Lower lobe of right lung (tissue), 2 donors: ENCODE measurements at regions not wholly inside any gene's neighbourhood (a gene's known extent, or its start where the extent isn't known, plus 50 kb on each side); places are given as distances from the start of the nearest gene placed in this dataset.
"Not testable (repeated sequence)": the region's sequence is repeated elsewhere in the genome, so short reads cannot be mapped to it uniquely, and the experiment has no call there.

Experiments used
- ATAC-seq, 2 donors: fragments of 200-7000 bp; cut with Tn5 transposase; one replicate each; pipeline ENCODE4 v1.9.1; 2020 to 2022; ENCODE audit warnings: mild to moderate bottlenecking in 2 of 2, moderate library complexity in 2 of 2
- DNase-seq: peaks from one replicate; pipeline ENCODE4 v3.0.0-alpha.2; 2020
- H3K27ac ChIP-seq: fragments of 200-600 bp; one replicate; pipeline ENCODE4 v1.8.0; 2022
- H3K27me3 ChIP-seq: fragments of 200-600 bp; one replicate; pipeline ENCODE4 v1.8.0; 2022; ENCODE audit warnings: low read depth
- H3K36me3 ChIP-seq: fragments of 200-600 bp; one replicate; pipeline ENCODE4 v1.8.0; 2022; ENCODE audit warnings: mild to moderate bottlenecking
- H3K4me1 ChIP-seq: fragments of 200-600 bp; one replicate; pipeline ENCODE4 v1.8.0; 2022
- H3K4me3 ChIP-seq: fragments of 200-600 bp; one replicate; pipeline ENCODE4 v1.8.0; 2022; ENCODE audit warnings: mild to moderate bottlenecking
- H3K9me3 ChIP-seq: fragments of 200-600 bp; one replicate; pipeline ENCODE4 v1.8.0; 2022
- CTCF ChIP-seq: fragments of 200-600 bp; IDR thresholded peaks from one replicate; pipeline ENCODE4 v1.8.0; 2022; ENCODE audit warnings: antibody characterized with exemption, mild to moderate bottlenecking
- intact Hi-C: fragments of 100-400 bp; cut with DNase I; formaldehyde crosslinking; loops from one replicate; pipeline ENCODE4 v1.11.0; 2022
- donor health status: DM: no; HTN: yes; CAD: no; lungs with severe emphysema.

- no peak for TF ChIP-seq CTCF
- Histone ChIP-seq H3K4me1 (no peaks in the 10 kb centered on the region), H3K9me3 (peaks cover 98% of the 10 kb centered on the region), H3K27me3 (no peaks in the 10 kb centered on the region), H3K4me3 (no peak overlapping the region), H3K36me3 (peaks cover 57% of the 10 kb centered on the region), H3K27ac (no peak overlapping the region)
- intact Hi-C loops, result no loop called here
- DNase-seq (no peak), ATAC-seq (no peak)
Observed at GRCh38 chr15:25095179-25095578, 140.4 kb downstream of the SNRPN start.

GRCh38 chr15:25099966-25100365 is 145.2 kb downstream of the SNRPN start:
- H3K27me3 ChIP-seq, H3K4me3 ChIP-seq, DNase-seq, ATAC-seq, H3K4me1 ChIP-seq, intact Hi-C loops, H3K27ac ChIP-seq: not testable (repeated sequence)
- Histone ChIP-seq H3K36me3 (peaks cover 36% of the 10 kb centered on the region), H3K9me3 (peaks cover 84% of the 10 kb centered on the region)

- H3K36me3 ChIP-seq, result peaks cover 65% of the 10 kb centered on the region
- peaks cover 79% of the 10 kb centered on the region for H3K9me3 ChIP-seq
- no peak overlapping the region for H3K27ac ChIP-seq
- no peak overlapping the region for H3K4me3 ChIP-seq
- no peaks in the 10 kb centered on the region for H3K4me1 ChIP-seq
- intact Hi-C loops, result no loop called here
- no peaks in the 10 kb centered on the region for H3K27me3 ChIP-seq
- ATAC-seq (no peak), DNase-seq (no peak)
- no peak for TF ChIP-seq CTCF
Observed at GRCh38 chr15:25106209-25106608, 151.4 kb downstream of the SNRPN start.

- Histone ChIP-seq H3K4me1 (no peaks in the 10 kb centered on the region), H3K36me3 (no peaks in the 10 kb centered on the region), H3K9me3 (peaks cover 12% of the 10 kb centered on the region), H3K27ac (no peak overlapping the region), H3K27me3 (no peaks in the 10 kb centered on the region), H3K4me3 (no peak overlapping the region)
- ATAC-seq (no peak), DNase-seq (no peak)
- no peak for TF ChIP-seq CTCF
- intact Hi-C loops, result no loop called here
Observed at GRCh38 chr15:25133804-25134203, 179.0 kb downstream of the SNRPN start.

- Histone ChIP-seq H3K36me3 (no peaks in the 10 kb centered on the region), H3K27me3 (no peaks in the 10 kb centered on the region), H3K27ac (no peak overlapping the region), H3K9me3 (peaks cover 5% of the 10 kb centered on the region), H3K4me1 (no peaks in the 10 kb centered on the region), H3K4me3 (no peak overlapping the region)
- DNase-seq (no peak), ATAC-seq (no peak)
- intact Hi-C loops, result no loop called here
- TF ChIP-seq CTCF, result no peak
Observed at GRCh38 chr15:25134546-25134945, 179.8 kb downstream of the SNRPN start.

GRCh38 chr15:25136119-25136518 is 181.3 kb downstream of the SNRPN start:
- Histone ChIP-seq H3K4me3 (no peak overlapping the region), H3K27me3 (no peaks in the 10 kb centered on the region), H3K4me1 (no peaks in the 10 kb centered on the region), H3K27ac (no peak overlapping the region), H3K36me3 (no peaks in the 10 kb centered on the region), H3K9me3 (no peaks in the 10 kb centered on the region)
- no peak for TF ChIP-seq CTCF
- no peak for DNase-seq
- no peak for ATAC-seq
- intact Hi-C loops, result no loop called here
